ENCODE measurements at regions not wholly inside any gene's neighbourhood (a gene's known extent, or its start where the extent isn't known, plus 50 kb on each side); places are given as distances from the start of the nearest gene placed in this dataset.

- DNase-seq = no peak
Observed at GRCh38 chr13:53907891-53908290, 879.3 kb downstream of the OLFM4 start.

- no peak for DNase-seq
Observed at GRCh38 chr13:53920916-53921315, 892.3 kb downstream of the OLFM4 start.

- DNase-seq = no peak
Observed at GRCh38 chr13:53921473-53921872, 892.9 kb downstream of the OLFM4 start.

GRCh38 chr13:53941588-53942190 lies 913.1 kb downstream of the OLFM4 start:
- no peak for DNase-seq

DNA sequence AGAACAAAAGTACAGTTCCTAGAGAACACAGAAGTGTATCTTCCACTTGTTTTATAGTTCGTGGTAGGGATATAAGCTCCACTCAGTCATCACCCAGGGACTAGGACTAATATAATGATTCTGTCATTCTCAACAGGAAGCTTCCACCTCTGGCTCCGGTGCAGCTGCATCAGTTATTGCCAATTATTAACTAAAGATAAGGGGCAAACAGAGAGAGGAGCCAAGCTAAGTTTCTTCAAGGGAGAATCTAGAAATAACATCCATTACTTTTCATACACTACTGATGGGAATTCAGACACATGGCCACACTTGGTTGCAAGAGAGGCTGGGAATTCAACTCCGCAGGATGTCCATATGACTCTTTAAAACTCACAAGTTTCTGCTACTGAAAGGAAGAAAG lies 917.9 kb downstream of the OLFM4 start:
- no peak for DNase-seq

- DNase-seq = no peak
Observed at GRCh38 chr13:53953183-53953582, 924.6 kb downstream of the OLFM4 start.

All from hematopoietic multipotent progenitor cell treated with erythropoietin and hydrocortisone succinate and interleukin-3 and kit ligand, for 8 days (in vitro differentiated cells).